GM12892 (cell line): ENCODE measurements at regions not wholly inside any gene's neighbourhood (a gene's known extent, or its start where the extent isn't known, plus 50 kb on each side); places are given as distances from the start of the nearest gene placed in this dataset.

Source experiments
- POLR2A ChIP-seq: IDR thresholded peaks from 2 replicates; pipeline ENCODE4 v1.6.1; 2011; ENCODE audit warnings: low read depth, low read length, control low read depth
- POLR2AphosphoS5 ChIP-seq: IDR thresholded peaks from 2 replicates; pipeline ENCODE4 v1.6.1; 2011; ENCODE audit warnings: low read depth, low read length, control low read depth

GRCh38 chr1:168387781-168388760 lies 107.4 kb downstream of the TBX19 start:
- TF ChIP-seq POLR2AphosphoS5 (no peak), POLR2A (no peak)
